HEK293 (cell line): ENCODE measurements at regions not wholly inside any gene's neighbourhood (a gene's known extent, or its start where the extent isn't known, plus 50 kb on each side); places are given as distances from the start of the nearest gene placed in this dataset.
"Not testable (repeated sequence)": the region's sequence is repeated elsewhere in the genome, so short reads cannot be mapped to it uniquely, and the experiment has no call there.

ENCODE experiments used
- CTCF ChIA-PET: fragments of 350-600 bp; formaldehyde crosslinking; extraction: SDS; loops from one replicate; lab custom pipeline; 2021; ENCODE audit warnings: antibody characterized with exemption; lab: Yijun Ruan, JAX
- POLR2A ChIA-PET: fragments of 300-600 bp; formaldehyde crosslinking; extraction: SDS; loops from one replicate; lab custom pipeline; 2020; ENCODE audit warnings: antibody characterized with exemption, inconsistent platforms; lab: Yijun Ruan, JAX
- H3K27ac ChIP-seq: fragments of 200-500 bp; sonication (Bioruptor generic); 2 replicates; pipeline ENCODE4 v1.5.1; 2014; ENCODE audit warnings: low read depth, low read length, control low read depth, inconsistent platforms; ENCODE audit errors: extremely low read depth
- H3K36me3 ChIP-seq, 2 experiments: fragments of 200-500 bp in 1 of 2; sonication (Bioruptor generic) in 1 of 2; 1 replicate in 1 of 2; 2 replicates in 1 of 2; pipeline ENCODE4 v1.5.1; 2014 to 2017; ENCODE audit warnings: inconsistent platforms in 2 of 2, low read length in 2 of 2; ENCODE audit not compliant: control insufficient read depth in 2 of 2, insufficient read depth in 1 of 2
- H3K4me1 ChIP-seq: fragments of 200-500 bp; sonication (Bioruptor generic); 2 replicates; pipeline ENCODE4 v1.5.1; 2014; ENCODE audit warnings: mild to moderate bottlenecking, low read length, inconsistent platforms; ENCODE audit not compliant: control insufficient read depth, insufficient read depth
- H3K4me3 ChIP-seq: 2 replicates; pipeline ENCODE4 v1.5.1; 2011; ENCODE audit warnings: low read depth, mild to moderate bottlenecking, control low read depth, low read length, moderate library complexity
- H3K9me3 ChIP-seq: fragments of 200-500 bp; sonication (Bioruptor generic); 2 replicates; pipeline ENCODE4 v1.5.1; 2014; ENCODE audit warnings: low read depth, low read length, inconsistent platforms; ENCODE audit not compliant: control insufficient read depth, insufficient read depth
- YY2 ChIP-seq: fragments of 450-650 bp; formaldehyde crosslinking; IDR thresholded peaks from 2 replicates; pipeline ENCODE4 v1.5.1; 2016; ENCODE audit warnings: missing biosample characterization, missing genetic modification characterization
- ZNF223 ChIP-seq: fragments of 450-650 bp; formaldehyde crosslinking; IDR thresholded peaks from 2 replicates; pipeline ENCODE4 v1.5.1; 2016; ENCODE audit warnings: missing biosample characterization, missing genetic modification characterization
- ZNF266 ChIP-seq: fragments of 450-650 bp; formaldehyde crosslinking; IDR thresholded peaks from 2 replicates; pipeline ENCODE4 v1.5.1; 2016; ENCODE audit warnings: missing biosample characterization, missing genetic modification characterization, low read depth
- ZNF394 ChIP-seq: fragments of 450-650 bp; formaldehyde crosslinking; IDR thresholded peaks from 2 replicates; pipeline ENCODE4 v1.5.1; 2016; ENCODE audit warnings: missing biosample characterization, missing genetic modification characterization, mild to moderate bottlenecking, moderate library complexity, borderline replicate concordance
- ZNF426 ChIP-seq: fragments of 450-650 bp; formaldehyde crosslinking; IDR thresholded peaks from 2 replicates; pipeline ENCODE4 v1.5.1; 2017; ENCODE audit warnings: missing biosample characterization, missing genetic modification characterization, mild to moderate bottlenecking, inconsistent platforms, moderate library complexity
- ZNF510 ChIP-seq: fragments of 450-650 bp; formaldehyde crosslinking; IDR thresholded peaks from 2 replicates; pipeline ENCODE4 v1.5.1; 2018; ENCODE audit warnings: mild to moderate bottlenecking, missing genetic modification characterization, missing biosample characterization; ENCODE audit not compliant: insufficient replicate concordance
- ZNF555 ChIP-seq: fragments of 450-650 bp; formaldehyde crosslinking; conservative IDR thresholded peaks from 2 replicates; pipeline ENCODE4 v1.5.1; 2017; ENCODE audit warnings: missing biosample characterization, mild to moderate bottlenecking, missing genetic modification characterization, inconsistent platforms
- ZNF621 ChIP-seq: fragments of 450-650 bp; formaldehyde crosslinking; IDR thresholded peaks from 2 replicates; pipeline ENCODE4 v1.5.1; 2017; ENCODE audit warnings: missing biosample characterization, missing genetic modification characterization
- ZNF654 ChIP-seq: fragments of 450-650 bp; formaldehyde crosslinking; IDR thresholded peaks from 2 replicates; pipeline ENCODE4 v1.5.1; 2016; ENCODE audit warnings: low read depth, missing biosample characterization, missing genetic modification characterization
- ZNF837 ChIP-seq: fragments of 450-650 bp; formaldehyde crosslinking; IDR thresholded peaks from 2 replicates; pipeline ENCODE4 v1.5.1; 2016; ENCODE audit warnings: missing biosample characterization, missing genetic modification characterization
- TF ChIP-seq, protein P1 (sequence below): fragments of 450-650 bp; formaldehyde crosslinking; conservative IDR thresholded peaks from 2 replicates; pipeline ENCODE4 v1.5.1; 2016; ENCODE audit warnings: low read depth, missing biosample characterization, missing genetic modification characterization
- TF ChIP-seq, protein P2 (sequence below): fragments of 450-650 bp; formaldehyde crosslinking; IDR thresholded peaks from 2 replicates; pipeline ENCODE4 v1.5.1; 2016; ENCODE audit warnings: missing biosample characterization, missing genetic modification characterization
- TF ChIP-seq, protein P3 (sequence below): fragments of 450-650 bp; formaldehyde crosslinking; IDR thresholded peaks from 2 replicates; pipeline ENCODE4 v1.5.1; 2016; ENCODE audit warnings: missing biosample characterization, missing genetic modification characterization

DNA sequence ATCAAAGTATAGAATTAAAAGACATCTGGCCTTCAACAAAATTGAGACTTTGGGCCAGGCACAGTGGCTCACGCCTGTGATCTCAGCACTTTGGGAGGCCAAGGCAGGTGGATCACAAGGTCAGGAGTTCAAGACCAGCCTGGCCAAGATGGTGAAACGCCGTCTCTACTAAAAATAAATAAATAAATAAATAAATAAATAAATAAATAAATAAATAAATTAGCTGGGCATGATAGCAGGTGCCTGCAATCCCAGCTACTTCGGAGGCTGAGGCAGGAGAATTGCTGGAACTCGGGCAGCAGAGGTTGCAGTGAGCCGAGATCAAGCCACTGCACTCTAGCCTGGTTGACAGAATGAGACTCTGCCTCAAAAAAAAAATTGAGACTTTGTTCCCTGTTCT, 225.7 kb downstream of the CENPC start:
- H3K4me1 ChIP-seq, H3K27ac ChIP-seq, H3K9me3 ChIP-seq, CTCF ChIA-PET, H3K36me3 ChIP-seq, H3K4me3 ChIP-seq, POLR2A ChIA-PET: not testable (repeated sequence)
- TF ChIP-seq, protein P1, sequence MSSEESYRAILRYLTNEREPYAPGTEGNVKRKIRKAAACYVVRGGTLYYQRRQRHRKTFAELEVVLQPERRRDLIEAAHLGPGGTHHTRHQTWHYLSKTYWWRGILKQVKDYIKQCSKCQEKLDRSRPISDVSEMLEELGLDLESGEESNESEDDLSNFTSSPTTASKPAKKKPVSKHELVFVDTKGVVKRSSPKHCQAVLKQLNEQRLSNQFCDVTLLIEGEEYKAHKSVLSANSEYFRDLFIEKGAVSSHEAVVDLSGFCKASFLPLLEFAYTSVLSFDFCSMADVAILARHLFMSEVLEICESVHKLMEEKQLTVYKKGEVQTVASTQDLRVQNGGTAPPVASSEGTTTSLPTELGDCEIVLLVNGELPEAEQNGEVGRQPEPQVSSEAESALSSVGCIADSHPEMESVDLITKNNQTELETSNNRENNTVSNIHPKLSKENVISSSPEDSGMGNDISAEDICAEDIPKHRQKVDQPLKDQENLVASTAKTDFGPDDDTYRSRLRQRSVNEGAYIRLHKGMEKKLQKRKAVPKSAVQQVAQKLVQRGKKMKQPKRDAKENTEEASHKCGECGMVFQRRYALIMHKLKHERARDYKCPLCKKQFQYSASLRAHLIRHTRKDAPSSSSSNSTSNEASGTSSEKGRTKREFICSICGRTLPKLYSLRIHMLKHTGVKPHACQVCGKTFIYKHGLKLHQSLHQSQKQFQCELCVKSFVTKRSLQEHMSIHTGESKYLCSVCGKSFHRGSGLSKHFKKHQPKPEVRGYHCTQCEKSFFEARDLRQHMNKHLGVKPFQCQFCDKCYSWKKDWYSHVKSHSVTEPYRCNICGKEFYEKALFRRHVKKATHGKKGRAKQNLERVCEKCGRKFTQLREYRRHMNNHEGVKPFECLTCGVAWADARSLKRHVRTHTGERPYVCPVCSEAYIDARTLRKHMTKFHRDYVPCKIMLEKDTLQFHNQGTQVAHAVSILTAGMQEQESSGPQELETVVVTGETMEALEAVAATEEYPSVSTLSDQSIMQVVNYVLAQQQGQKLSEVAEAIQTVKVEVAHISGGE (tag by site-specific recombination): peak; percentile 34; the same call in 1 of the 2 replicates
- TF ChIP-seq ZNF555 (tag by site-specific recombination): peak; percentile 45
- TF ChIP-seq ZNF394 (tag by site-specific recombination): peak; percentile 63; the same call in 1 of the 2 replicates
- peak; percentile 51 for TF ChIP-seq ZNF426
- TF ChIP-seq ZNF654 (tag by site-specific recombination): peak; percentile 16; the same call in 1 of the 2 replicates

DNA sequence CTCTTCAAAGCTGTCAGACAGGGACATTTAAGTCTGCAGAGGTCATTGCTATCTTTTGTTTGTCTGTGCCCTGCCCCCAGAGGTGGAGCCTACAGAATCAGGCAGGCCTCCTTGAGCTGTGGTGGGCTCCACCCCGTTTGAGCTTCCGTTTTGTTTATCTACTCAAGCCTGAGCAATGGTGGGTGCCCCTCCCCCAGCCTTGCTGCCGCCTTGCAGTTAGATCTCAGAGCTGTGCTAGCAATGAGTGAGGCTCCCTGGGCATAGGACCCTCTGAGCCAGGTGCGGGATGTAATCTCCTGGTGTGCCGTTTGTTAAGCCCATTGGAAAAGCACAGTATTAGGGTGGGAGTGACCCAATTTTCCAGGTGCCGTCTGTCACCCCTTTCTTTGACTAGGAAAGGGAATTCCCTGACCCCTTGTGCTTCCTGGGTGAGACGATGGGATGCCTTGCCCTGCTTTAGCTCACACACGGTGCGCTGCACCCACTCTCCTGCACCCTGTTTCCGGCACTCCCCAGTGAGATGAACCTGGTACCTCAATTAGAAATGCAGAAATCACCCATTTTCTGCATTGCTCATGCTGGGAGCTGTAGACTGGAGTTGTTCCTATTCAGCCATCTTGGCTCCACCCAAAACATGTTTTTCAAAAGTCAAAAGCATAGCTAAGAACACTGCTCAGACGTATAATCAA, 244.7 kb downstream of the CENPC start:
- POLR2A ChIA-PET, H3K27ac ChIP-seq, H3K4me3 ChIP-seq, CTCF ChIA-PET, H3K36me3 ChIP-seq, H3K9me3 ChIP-seq, H3K4me1 ChIP-seq: not testable (repeated sequence)

DNA sequence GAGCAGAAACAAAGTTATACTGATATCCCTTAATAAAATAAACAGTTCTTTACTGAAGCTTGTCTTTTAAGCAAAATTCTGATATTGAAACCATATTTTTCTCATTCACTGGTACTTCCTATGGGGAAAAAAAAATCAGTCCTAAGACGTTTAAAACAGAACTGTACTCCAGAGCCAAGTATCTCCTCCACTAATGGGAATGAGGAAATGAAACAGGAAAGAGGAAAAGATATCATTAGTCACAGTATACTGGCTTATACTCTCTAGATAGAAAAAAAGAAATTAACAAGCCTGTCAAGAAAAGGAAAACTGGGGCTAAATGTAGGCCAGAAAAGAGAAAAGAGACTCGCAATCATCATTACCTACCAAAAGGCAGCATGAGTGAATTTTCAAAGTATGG, 252.7 kb downstream of the CENPC start:
- CTCF ChIA-PET: interaction anchor here (0.6 kb wide), 1 partner anchor 52 kb away, joined by 3 read pairs; no protein-coding TSS in a partner anchor
- Histone ChIP-seq H3K27ac (no peak overlapping the region), H3K9me3 (no peaks in the 10 kb centered on the region), H3K36me3 (no peaks in the 10 kb centered on the region), H3K4me1 (no peaks in the 10 kb centered on the region), H3K4me3 (no peak overlapping the region)
- TF ChIP-seq ZNF223 (tag by site-specific recombination): no peak
- TF ChIP-seq YY2 (tag by site-specific recombination): no peak
- TF ChIP-seq, protein P2, sequence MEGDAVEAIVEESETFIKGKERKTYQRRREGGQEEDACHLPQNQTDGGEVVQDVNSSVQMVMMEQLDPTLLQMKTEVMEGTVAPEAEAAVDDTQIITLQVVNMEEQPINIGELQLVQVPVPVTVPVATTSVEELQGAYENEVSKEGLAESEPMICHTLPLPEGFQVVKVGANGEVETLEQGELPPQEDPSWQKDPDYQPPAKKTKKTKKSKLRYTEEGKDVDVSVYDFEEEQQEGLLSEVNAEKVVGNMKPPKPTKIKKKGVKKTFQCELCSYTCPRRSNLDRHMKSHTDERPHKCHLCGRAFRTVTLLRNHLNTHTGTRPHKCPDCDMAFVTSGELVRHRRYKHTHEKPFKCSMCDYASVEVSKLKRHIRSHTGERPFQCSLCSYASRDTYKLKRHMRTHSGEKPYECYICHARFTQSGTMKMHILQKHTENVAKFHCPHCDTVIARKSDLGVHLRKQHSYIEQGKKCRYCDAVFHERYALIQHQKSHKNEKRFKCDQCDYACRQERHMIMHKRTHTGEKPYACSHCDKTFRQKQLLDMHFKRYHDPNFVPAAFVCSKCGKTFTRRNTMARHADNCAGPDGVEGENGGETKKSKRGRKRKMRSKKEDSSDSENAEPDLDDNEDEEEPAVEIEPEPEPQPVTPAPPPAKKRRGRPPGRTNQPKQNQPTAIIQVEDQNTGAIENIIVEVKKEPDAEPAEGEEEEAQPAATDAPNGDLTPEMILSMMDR (tag by site-specific recombination): no peak
- TF ChIP-seq ZNF266 (tag by site-specific recombination): no peak
- TF ChIP-seq ZNF621 (tag by site-specific recombination): no peak
- TF ChIP-seq, protein P3, sequence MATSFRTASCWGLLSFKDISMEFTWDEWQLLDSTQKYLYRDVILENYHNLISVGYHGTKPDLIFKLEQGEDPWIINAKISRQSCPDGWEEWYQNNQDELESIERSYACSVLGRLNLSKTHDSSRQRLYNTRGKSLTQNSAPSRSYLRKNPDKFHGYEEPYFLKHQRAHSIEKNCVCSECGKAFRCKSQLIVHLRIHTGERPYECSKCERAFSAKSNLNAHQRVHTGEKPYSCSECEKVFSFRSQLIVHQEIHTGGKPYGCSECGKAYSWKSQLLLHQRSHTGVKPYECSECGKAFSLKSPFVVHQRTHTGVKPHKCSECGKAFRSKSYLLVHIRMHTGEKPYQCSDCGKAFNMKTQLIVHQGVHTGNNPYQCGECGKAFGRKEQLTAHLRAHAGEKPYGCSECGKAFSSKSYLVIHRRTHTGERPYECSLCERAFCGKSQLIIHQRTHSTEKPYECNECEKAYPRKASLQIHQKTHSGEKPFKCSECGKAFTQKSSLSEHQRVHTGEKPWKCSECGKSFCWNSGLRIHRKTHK: no peak
- TF ChIP-seq ZNF510 (tag by site-specific recombination): no peak
- no peak for TF ChIP-seq ZNF837 (tag by site-specific recombination)
- POLR2A ChIA-PET: no interaction called here
